ENCODE measurements at regions not wholly inside any gene's neighbourhood (a gene's known extent, or its start where the extent isn't known, plus 50 kb on each side); places are given as distances from the start of the nearest gene placed in this dataset.
"Not testable (repeated sequence)": the region's sequence is repeated elsewhere in the genome, so short reads cannot be mapped to it uniquely, and the experiment has no call there.

- no peak overlapping the region for H3K27ac ChIP-seq
- no peak for DNase-seq (ENCODE audit: low read depth, low spot score)
Measured at GRCh38 chr13:97520061-97520460, 86.1 kb downstream of the RAP2A start.

- DNase-seq (ENCODE audit: low read depth, low spot score), result no peak
- no peak overlapping the region for H3K27ac ChIP-seq
Measured at GRCh38 chr13:97520866-97521265, 86.9 kb downstream of the RAP2A start.

GRCh38 chr13:97521726-97522125 lies 87.8 kb downstream of the RAP2A start:
- H3K27ac ChIP-seq, result no peak overlapping the region
- DNase-seq (ENCODE audit: low read depth, low spot score), result no peak

- no peak overlapping the region for H3K27ac ChIP-seq
- no peak for DNase-seq (ENCODE audit: low read depth, low spot score)
Measured at GRCh38 chr13:97522243-97522642, 88.3 kb downstream of the RAP2A start.

GRCh38 chr13:97526556-97526955 lies 92.6 kb downstream of the RAP2A start:
- no peak for DNase-seq (ENCODE audit: low read depth, low spot score)
- no peak overlapping the region for H3K27ac ChIP-seq

- H3K27ac ChIP-seq, result no peak overlapping the region
- no peak for DNase-seq (ENCODE audit: low read depth, low spot score)
Measured at GRCh38 chr13:97528518-97528917, 94.5 kb downstream of the RAP2A start.

- H3K27ac ChIP-seq, result no peak overlapping the region
Measured at GRCh38 chr13:97534540-97534939, 100.6 kb downstream of the RAP2A start.

GRCh38 chr13:97535614-97536013 lies 101.6 kb downstream of the RAP2A start:
- H3K27ac ChIP-seq, result no peak overlapping the region
- no peak for DNase-seq (ENCODE audit: low read depth, low spot score)

More at GRCh38 chr13:97534540-97534939, 100.6 kb downstream of the RAP2A start:
- no peak for DNase-seq (ENCODE audit: low read depth, low spot score)

GRCh38 chr13:97537110-97537509 lies 103.1 kb downstream of the RAP2A start:
- H3K27ac ChIP-seq, result no peak overlapping the region
- no peak for DNase-seq (ENCODE audit: low read depth, low spot score)

- DNase-seq (ENCODE audit: low read depth, low spot score), result no peak
- no peak overlapping the region for H3K27ac ChIP-seq
Measured at GRCh38 chr13:97538203-97538602, 104.2 kb downstream of the RAP2A start.

- peak; percentile 18 for DNase-seq (ENCODE audit: low read depth, low spot score)
Measured at GRCh38 chr13:97539651-97540610, 106.0 kb downstream of the RAP2A start.

GRCh38 chr13:97540696-97541095 lies 106.7 kb downstream of the RAP2A start:
- no peak for DNase-seq (ENCODE audit: low read depth, low spot score)
- no peak overlapping the region for H3K27ac ChIP-seq

More at GRCh38 chr13:97539651-97540610, 106.0 kb downstream of the RAP2A start:
- no peak overlapping the region for H3K27ac ChIP-seq

- no peak for DNase-seq (ENCODE audit: low read depth, low spot score)
- H3K27ac ChIP-seq, result no peak overlapping the region
Measured at GRCh38 chr13:97542102-97542685, 108.2 kb downstream of the RAP2A start.

GRCh38 chr13:97544031-97544765 lies 110.2 kb downstream of the RAP2A start:
- no peak overlapping the region for H3K27ac ChIP-seq
- DNase-seq (ENCODE audit: low read depth, low spot score), result no peak

GRCh38 chr13:97544971-97545499 lies 111.1 kb downstream of the RAP2A start:
- DNase-seq (ENCODE audit: low read depth, low spot score), result not testable (repeated sequence)

GRCh38 chr13:97548138-97548537 lies 114.2 kb downstream of the RAP2A start:
- DNase-seq (ENCODE audit: low read depth, low spot score), result no peak
- H3K27ac ChIP-seq, result no peak overlapping the region

More at GRCh38 chr13:97544971-97545499, 111.1 kb downstream of the RAP2A start:
- H3K27ac ChIP-seq, result not testable (repeated sequence)

GRCh38 chr13:97548711-97549110 lies 114.7 kb downstream of the RAP2A start:
- no peak for DNase-seq (ENCODE audit: low read depth, low spot score)
- no peak overlapping the region for H3K27ac ChIP-seq

GRCh38 chr13:97549201-97549600 lies 115.2 kb downstream of the RAP2A start:
- DNase-seq (ENCODE audit: low read depth, low spot score), result no peak

GRCh38 chr13:97554496-97554895 lies 120.5 kb downstream of the RAP2A start:
- no peak for DNase-seq (ENCODE audit: low read depth, low spot score)
- no peak overlapping the region for H3K27ac ChIP-seq

More at GRCh38 chr13:97549201-97549600, 115.2 kb downstream of the RAP2A start:
- no peak overlapping the region for H3K27ac ChIP-seq

- no peak for DNase-seq (ENCODE audit: low read depth, low spot score)
Measured at GRCh38 chr13:97555034-97555433, 121.1 kb downstream of the RAP2A start.

More at GRCh38 chr13:97555034-97555433, 121.1 kb downstream of the RAP2A start:
- no peak overlapping the region for H3K27ac ChIP-seq
